GM18858 (cell line): ENCODE measurements at regions not wholly inside any gene's neighbourhood (a gene's known extent, or its start where the extent isn't known, plus 50 kb on each side); places are given as distances from the start of the nearest gene placed in this dataset.

Source experiments
- ATAC-seq: cut with Tn5 transposase; IDR thresholded peaks from one replicate; pipeline ENCODE4 v1.9.1; 2021; ENCODE audit not compliant: unreplicated experiment

DNA sequence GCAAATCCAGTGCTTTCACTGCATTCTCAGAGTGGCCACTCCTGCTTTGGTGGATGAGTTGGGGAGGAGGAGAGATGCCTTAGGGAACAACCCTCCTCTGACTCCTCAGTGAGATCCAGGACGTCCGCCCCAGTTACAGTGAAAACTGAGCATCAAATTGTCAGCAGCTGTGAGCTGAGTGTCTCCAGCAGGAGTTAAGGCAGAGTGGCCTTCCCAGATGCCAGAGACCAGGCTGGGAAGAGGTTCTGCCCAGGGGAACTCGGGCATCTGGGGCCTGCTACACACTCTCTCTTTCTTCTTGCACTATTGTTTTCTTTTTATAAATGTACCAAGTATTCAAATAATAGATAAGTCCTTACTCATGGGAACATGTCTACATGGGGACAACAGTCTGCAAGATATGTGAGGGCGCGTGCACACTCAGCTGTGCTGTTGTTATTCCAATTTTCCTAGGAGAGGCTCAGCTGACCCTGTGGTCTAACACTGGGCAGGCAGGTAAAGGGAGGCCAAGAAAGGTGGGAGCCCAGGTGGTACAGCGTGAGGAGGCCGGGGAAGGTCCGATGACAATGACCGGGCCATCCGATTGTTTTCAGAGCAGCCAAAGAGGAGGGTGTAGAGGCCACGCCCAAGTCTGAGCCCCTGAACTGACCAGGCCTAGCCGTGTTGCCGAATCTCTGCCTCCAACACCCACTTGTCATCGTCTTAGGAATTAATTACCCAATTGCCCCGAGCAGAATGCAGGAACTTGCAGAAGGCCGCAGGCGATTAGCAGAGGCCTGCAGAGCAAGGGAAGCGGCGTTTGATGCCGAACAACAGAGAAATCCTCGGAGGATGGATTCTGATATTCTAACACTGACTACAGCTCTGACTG, 166.9 kb downstream of the ANAPC1 start:
- no peak for ATAC-seq
